ENCODE measurements at regions not wholly inside any gene's neighbourhood (a gene's known extent, or its start where the extent isn't known, plus 50 kb on each side); places are given as distances from the start of the nearest gene placed in this dataset.

DNA sequence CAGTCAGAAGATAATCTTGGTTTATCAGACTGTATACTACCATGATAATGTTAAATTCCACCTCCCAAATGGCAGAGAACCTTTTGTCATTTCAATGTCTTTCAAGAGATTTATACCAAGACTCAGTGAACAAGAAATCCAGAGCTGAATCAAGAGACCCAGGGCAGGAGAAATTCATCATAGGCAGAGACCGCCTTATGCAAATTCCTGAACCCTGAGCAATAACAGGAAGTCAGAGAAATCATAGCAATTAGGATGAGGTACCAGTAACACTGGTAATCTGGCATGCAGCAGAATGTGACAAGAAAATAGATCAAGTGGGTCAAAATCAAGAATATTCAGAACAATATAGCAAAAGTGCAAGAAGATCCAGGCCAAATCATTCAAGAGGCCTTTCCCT is 412.4 kb upstream of the LRATD1 start:
- Histone ChIP-seq H3K4me2 (ENCODE audit: low read length) (no peak overlapping the region), H3K9me3 (ENCODE audit: control insufficient read depth, low read length) (no peaks in the 10 kb centered on the region), H3K4me3 (ENCODE audit: low read depth, low read length) (no peak overlapping the region), H3K36me3 (ENCODE audit: control insufficient read depth, insufficient read depth, low read length) (no peaks in the 10 kb centered on the region), H3K79me2 (no peaks in the 10 kb centered on the region), H3K27ac (no peak overlapping the region), H3K4me1 (no peaks in the 10 kb centered on the region), H3K27me3 (ENCODE audit: control insufficient read depth, insufficient read depth, low read length) (no peaks in the 10 kb centered on the region), H3K9ac (no peak overlapping the region), H2AFZ (no peak overlapping the region)
- TF ChIP-seq, protein P1, sequence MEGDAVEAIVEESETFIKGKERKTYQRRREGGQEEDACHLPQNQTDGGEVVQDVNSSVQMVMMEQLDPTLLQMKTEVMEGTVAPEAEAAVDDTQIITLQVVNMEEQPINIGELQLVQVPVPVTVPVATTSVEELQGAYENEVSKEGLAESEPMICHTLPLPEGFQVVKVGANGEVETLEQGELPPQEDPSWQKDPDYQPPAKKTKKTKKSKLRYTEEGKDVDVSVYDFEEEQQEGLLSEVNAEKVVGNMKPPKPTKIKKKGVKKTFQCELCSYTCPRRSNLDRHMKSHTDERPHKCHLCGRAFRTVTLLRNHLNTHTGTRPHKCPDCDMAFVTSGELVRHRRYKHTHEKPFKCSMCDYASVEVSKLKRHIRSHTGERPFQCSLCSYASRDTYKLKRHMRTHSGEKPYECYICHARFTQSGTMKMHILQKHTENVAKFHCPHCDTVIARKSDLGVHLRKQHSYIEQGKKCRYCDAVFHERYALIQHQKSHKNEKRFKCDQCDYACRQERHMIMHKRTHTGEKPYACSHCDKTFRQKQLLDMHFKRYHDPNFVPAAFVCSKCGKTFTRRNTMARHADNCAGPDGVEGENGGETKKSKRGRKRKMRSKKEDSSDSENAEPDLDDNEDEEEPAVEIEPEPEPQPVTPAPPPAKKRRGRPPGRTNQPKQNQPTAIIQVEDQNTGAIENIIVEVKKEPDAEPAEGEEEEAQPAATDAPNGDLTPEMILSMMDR (IDR thresholded peaks at IDR 0.05): no peak

DNA sequence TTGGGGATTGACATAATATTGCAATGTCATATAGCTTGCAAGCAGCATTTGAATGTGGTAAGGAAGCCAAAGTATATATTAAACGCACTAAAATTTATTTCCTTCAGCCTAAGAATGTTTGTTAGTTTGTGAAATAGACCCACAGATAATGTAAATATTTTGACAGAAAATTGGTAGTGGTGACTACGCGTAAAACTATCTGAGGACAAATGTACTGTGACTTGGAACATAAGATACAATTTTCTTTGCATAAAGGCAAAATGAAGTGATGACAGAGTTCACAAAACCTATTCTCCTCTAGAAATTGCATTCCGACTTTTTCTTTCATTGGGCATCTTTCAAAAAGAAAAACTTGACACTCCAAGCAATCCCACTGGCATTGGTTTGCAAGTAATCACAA is 411.1 kb upstream of the LRATD1 start:
- Histone ChIP-seq H3K27me3 (ENCODE audit: control insufficient read depth, insufficient read depth, low read length) (no peaks in the 10 kb centered on the region), H3K9me3 (ENCODE audit: control insufficient read depth, low read length) (no peaks in the 10 kb centered on the region), H3K4me3 (ENCODE audit: low read depth, low read length) (no peak overlapping the region), H3K9ac (no peak overlapping the region), H3K36me3 (ENCODE audit: control insufficient read depth, insufficient read depth, low read length) (no peaks in the 10 kb centered on the region), H3K27ac (no peak overlapping the region), H3K79me2 (no peaks in the 10 kb centered on the region), H3K4me2 (ENCODE audit: low read length) (no peak overlapping the region), H3K4me1 (no peaks in the 10 kb centered on the region), H2AFZ (no peak overlapping the region)
- TF ChIP-seq, protein P1 (IDR thresholded peaks at IDR 0.05): no peak

- no peaks in the 10 kb centered on the region for H3K79me2 ChIP-seq
- no peak overlapping the region for H3K4me3 ChIP-seq (ENCODE audit: low read depth, low read length)
- H3K36me3 ChIP-seq (ENCODE audit: control insufficient read depth, insufficient read depth, low read length): no peaks in the 10 kb centered on the region
- no peak overlapping the region for H2AFZ ChIP-seq
- H3K27ac ChIP-seq: no peak overlapping the region
- H3K27me3 ChIP-seq (ENCODE audit: control insufficient read depth, insufficient read depth, low read length): no peaks in the 10 kb centered on the region
- no peak overlapping the region for H3K4me2 ChIP-seq (ENCODE audit: low read length)
- no peaks in the 10 kb centered on the region for H3K4me1 ChIP-seq
- no peaks in the 10 kb centered on the region for H3K9me3 ChIP-seq (ENCODE audit: control insufficient read depth, low read length)
- no peak overlapping the region for H3K9ac ChIP-seq
- TF ChIP-seq, protein P1 (IDR thresholded peaks at IDR 0.05): no peak
Measured at GRCh38 chr2:14223576-14223975, 408.9 kb upstream of the LRATD1 start.

DNA sequence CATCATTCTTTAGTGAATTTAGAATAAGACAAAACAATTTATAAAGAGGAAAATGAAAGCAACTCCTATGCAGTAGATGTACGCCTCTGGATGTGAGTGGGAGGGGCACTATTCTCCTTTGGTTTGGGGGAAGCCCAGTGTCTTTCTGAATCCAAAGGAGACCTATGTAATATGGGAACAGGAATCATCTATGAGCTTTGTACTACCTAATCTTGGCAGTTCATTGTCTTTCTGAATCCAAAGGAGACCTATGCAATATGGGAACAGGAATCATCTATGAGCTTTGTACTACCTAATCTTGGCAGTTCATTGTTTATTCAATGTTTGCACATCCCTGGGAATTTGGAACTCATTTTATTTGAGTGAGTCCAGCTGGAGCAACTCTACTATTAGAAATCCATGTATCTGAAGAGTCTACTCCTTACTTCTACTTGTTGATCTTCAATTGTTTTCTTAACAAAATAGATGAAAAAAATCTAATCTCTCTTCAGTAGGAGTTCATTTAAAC is 401.1 kb upstream of the LRATD1 start:
- Histone ChIP-seq H3K9me3 (ENCODE audit: control insufficient read depth, low read length) (no peaks in the 10 kb centered on the region), H3K4me1 (no peaks in the 10 kb centered on the region), H3K4me3 (ENCODE audit: low read depth, low read length) (no peak overlapping the region), H3K27me3 (ENCODE audit: control insufficient read depth, insufficient read depth, low read length) (no peaks in the 10 kb centered on the region), H3K79me2 (no peaks in the 10 kb centered on the region), H3K9ac (no peak overlapping the region), H3K27ac (no peak overlapping the region), H3K36me3 (ENCODE audit: control insufficient read depth, insufficient read depth, low read length) (no peaks in the 10 kb centered on the region), H3K4me2 (ENCODE audit: low read length) (no peak overlapping the region), H2AFZ (no peak overlapping the region)
- TF ChIP-seq, protein P1 (IDR thresholded peaks at IDR 0.05): no peak

DNA sequence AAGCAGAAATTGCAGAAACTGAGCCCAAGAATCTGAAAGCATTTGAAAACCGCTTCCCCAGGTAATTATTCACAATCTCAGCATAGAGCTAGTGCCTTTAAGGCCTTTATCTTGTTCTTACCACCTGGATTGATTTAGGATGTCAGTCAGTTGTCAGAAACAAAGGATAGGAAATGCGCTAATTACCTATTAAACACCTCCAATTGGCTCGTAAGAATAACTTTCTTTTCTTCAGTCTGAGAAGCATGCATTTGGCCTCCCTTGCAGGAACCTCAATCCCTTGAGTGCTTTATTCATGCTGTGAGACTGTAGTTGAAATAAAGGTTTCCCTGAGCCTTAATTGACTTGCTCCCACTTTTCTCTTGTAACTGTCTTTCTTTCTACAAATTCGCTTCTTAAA is 400.3 kb upstream of the LRATD1 start:
- no peaks in the 10 kb centered on the region for H3K4me1 ChIP-seq
- H3K27ac ChIP-seq: no peak overlapping the region
- no peaks in the 10 kb centered on the region for H3K79me2 ChIP-seq
- no peaks in the 10 kb centered on the region for H3K36me3 ChIP-seq (ENCODE audit: control insufficient read depth, insufficient read depth, low read length)
- no peak overlapping the region for H3K4me3 ChIP-seq (ENCODE audit: low read depth, low read length)
- no peak overlapping the region for H2AFZ ChIP-seq
- H3K27me3 ChIP-seq (ENCODE audit: control insufficient read depth, insufficient read depth, low read length): no peaks in the 10 kb centered on the region
- H3K9ac ChIP-seq: no peak overlapping the region
- H3K9me3 ChIP-seq (ENCODE audit: control insufficient read depth, low read length): no peaks in the 10 kb centered on the region
- H3K4me2 ChIP-seq (ENCODE audit: low read length): no peak overlapping the region
- TF ChIP-seq, protein P1 (IDR thresholded peaks at IDR 0.05): no peak

Data from parathyroid adenoma (tissue), 2 donors.